CD4-positive, alpha-beta memory T cell (primary cell): ENCODE measurements at regions not wholly inside any gene's neighbourhood (a gene's known extent, or its start where the extent isn't known, plus 50 kb on each side); places are given as distances from the start of the nearest gene placed in this dataset.
"Not testable (repeated sequence)": the region's sequence is repeated elsewhere in the genome, so short reads cannot be mapped to it uniquely, and the experiment has no call there.

Experiments used
- CTCF ChIA-PET: fragments of 350-600 bp; sonication (Branson Sonifier 250); formaldehyde crosslinking; loops from one replicate; lab custom pipeline; 2021; ENCODE audit warnings: inconsistent platforms; ENCODE audit not compliant: partially characterized antibody; lab: Charles Lee
- POLR2A ChIA-PET: fragments of 350-600 bp; sonication (Branson Sonifier 250); formaldehyde crosslinking; loops from one replicate; lab custom pipeline; 2021; ENCODE audit not compliant: partially characterized antibody; lab: Charles Lee
- DNase-seq, 5 donors: peaks; one replicate each; pipeline versions ENCODE4 v3.0.0 to v3.0.0-alpha.2; 2020 to 2022; ENCODE audit warnings: mixed read lengths in 1 of 5
- H3K27ac ChIP-seq: one replicate; pipeline ENCODE4 v1.7.0; 2013; ENCODE audit warnings: low read depth, low read length
- H3K27me3 ChIP-seq: 2 replicates; pipeline ENCODE4 v1.7.0; 2013; ENCODE audit warnings: mild to moderate bottlenecking, low read length, moderate library complexity; ENCODE audit not compliant: insufficient read depth
- H3K36me3 ChIP-seq: 2 replicates; pipeline ENCODE4 v1.7.0; 2013; ENCODE audit warnings: mild to moderate bottlenecking, low read length, moderate library complexity; ENCODE audit not compliant: insufficient read depth
- H3K4me1 ChIP-seq: 2 replicates; pipeline ENCODE4 v1.7.0; 2013; ENCODE audit warnings: mild to moderate bottlenecking, low read length, moderate library complexity; ENCODE audit not compliant: insufficient read depth
- H3K4me3 ChIP-seq, 2 donors: one replicate each; pipeline ENCODE4 v1.7.0; 2013; ENCODE audit warnings: low read length in 2 of 2, mild to moderate bottlenecking in 1 of 2
- H3K9me3 ChIP-seq, 2 donors: one replicate each; pipeline ENCODE4 v1.7.0; 2013; ENCODE audit warnings: low read length in 2 of 2, control low read depth in 1 of 2; ENCODE audit not compliant: control insufficient read depth in 1 of 2
- H3K27ac Mint-ChIP-seq, 7 donors: one replicate each; pipeline ENCODE4 v1.8.0; 2020 to 2021; ENCODE audit warnings: mixed read lengths in 7 of 7, mild to moderate bottlenecking in 6 of 7, inconsistent platforms in 3 of 7, moderate library complexity in 3 of 7
- H3K27me3 Mint-ChIP-seq, 2 donors: one replicate each; pipeline ENCODE4 v1.8.0; 2020 to 2021; ENCODE audit warnings: mixed read lengths in 2 of 2
- H3K36me3 Mint-ChIP-seq, 2 donors: one replicate each; pipeline ENCODE4 v1.8.0; 2020 to 2021; ENCODE audit warnings: mixed read lengths in 2 of 2, inconsistent platforms in 1 of 2, mild to moderate bottlenecking in 1 of 2
- H3K4me1 Mint-ChIP-seq, 4 donors: one replicate each; pipeline ENCODE4 v1.8.0; 2020 to 2021; ENCODE audit warnings: mixed read lengths in 4 of 4, mild to moderate bottlenecking in 1 of 4
- H3K4me3 Mint-ChIP-seq, 8 donors: one replicate each; pipeline ENCODE4 v1.8.0; 2020 to 2021; ENCODE audit warnings: mixed read lengths in 8 of 8, mild to moderate bottlenecking in 7 of 8, moderate library complexity in 6 of 8, inconsistent platforms in 3 of 8
- H3K9me3 Mint-ChIP-seq, 8 donors: one replicate each; pipeline ENCODE4 v1.8.0; 2020 to 2021; ENCODE audit warnings: mixed read lengths in 8 of 8, mild to moderate bottlenecking in 5 of 8, inconsistent platforms in 3 of 8, moderate library complexity in 1 of 8
- intact Hi-C: fragments of 100-400 bp; cut with micrococcal nuclease; formaldehyde crosslinking; loops from one replicate; pipeline ENCODE4 v1.15.1; 2023

- H3K27me3 Mint-ChIP-seq: no peaks in the 10 kb centered on the region
- H3K36me3 Mint-ChIP-seq: no peaks in the 10 kb centered on the region
- no peak for DNase-seq
- H3K4me3 ChIP-seq: no peak overlapping the region
- no peaks in the 10 kb centered on the region for H3K4me1 ChIP-seq
- intact Hi-C loops: no loop called here
- H3K36me3 ChIP-seq: no peaks in the 10 kb centered on the region
- no peak overlapping the region for H3K27ac ChIP-seq
- ChIA-PET CTCF (no interaction called here), POLR2A (no interaction called here)
- no peaks in the 10 kb centered on the region for H3K27me3 ChIP-seq
- H3K27ac Mint-ChIP-seq: no peak overlapping the region
- H3K9me3 Mint-ChIP-seq: no peaks in the 10 kb centered on the region
- no peak overlapping the region for H3K4me3 Mint-ChIP-seq
- H3K9me3 ChIP-seq: no peaks in the 10 kb centered on the region
- H3K4me1 Mint-ChIP-seq: no peaks in the 10 kb centered on the region
Observed at GRCh38 chr11:129705341-129705740, 110.3 kb upstream of the TMEM45B start.

- no peaks in the 10 kb centered on the region for H3K9me3 Mint-ChIP-seq
- H3K27ac ChIP-seq: no peak overlapping the region
- ChIA-PET POLR2A (no interaction called here), CTCF (no interaction called here)
- no peak for DNase-seq
- intact Hi-C loops: no loop called here
- H3K36me3 Mint-ChIP-seq: no peaks in the 10 kb centered on the region
- H3K27ac Mint-ChIP-seq: no peak overlapping the region
- no peaks in the 10 kb centered on the region for H3K9me3 ChIP-seq
- no peak overlapping the region for H3K4me3 Mint-ChIP-seq
- no peaks in the 10 kb centered on the region for H3K27me3 ChIP-seq
- H3K36me3 ChIP-seq: no peaks in the 10 kb centered on the region
- H3K4me1 ChIP-seq: no peaks in the 10 kb centered on the region
- no peaks in the 10 kb centered on the region for H3K4me1 Mint-ChIP-seq
- no peaks in the 10 kb centered on the region for H3K27me3 Mint-ChIP-seq
- H3K4me3 ChIP-seq: no peak overlapping the region
Observed at GRCh38 chr11:129705933-129706332, 109.7 kb upstream of the TMEM45B start.

- intact Hi-C loops: no loop called here
- no peak for DNase-seq
- no peaks in the 10 kb centered on the region for H3K27me3 ChIP-seq
- Mint-ChIP-seq H3K27me3 (no peaks in the 10 kb centered on the region), H3K4me1 (no peaks in the 10 kb centered on the region), H3K9me3 (no peaks in the 10 kb centered on the region), H3K27ac (no peak overlapping the region), H3K36me3 (peaks cover 0 to 14% of the 10 kb centered on the region in 2 donors), H3K4me3 (no peak overlapping the region)
- POLR2A ChIA-PET: no interaction called here
- H3K9me3 ChIP-seq: no peaks in the 10 kb centered on the region
- H3K36me3 ChIP-seq: no peaks in the 10 kb centered on the region
- no peaks in the 10 kb centered on the region for H3K4me1 ChIP-seq
- CTCF ChIA-PET: no interaction called here
- no peak overlapping the region for H3K4me3 ChIP-seq
- H3K27ac ChIP-seq: no peak overlapping the region
Observed at GRCh38 chr11:129709801-129710398, 105.7 kb upstream of the TMEM45B start.

- Mint-ChIP-seq H3K9me3 (peaks cover 0 to 2% (median 0%) of the 10 kb centered on the region in 8 donors), H3K4me3 (no peak overlapping the region), H3K27me3 (no peaks in the 10 kb centered on the region), H3K4me1 (no peaks in the 10 kb centered on the region), H3K36me3 (peaks cover 0 to 14% of the 10 kb centered on the region in 2 donors), H3K27ac (no peak overlapping the region)
- intact Hi-C loops: no loop called here
- DNase-seq: no peak
- no peak overlapping the region for H3K4me3 ChIP-seq
- H3K36me3 ChIP-seq: no peaks in the 10 kb centered on the region
- ChIA-PET CTCF (interaction anchor here (1.1 kb wide), 1 partner anchor 12 kb away, joined by 3 read pairs; no protein-coding TSS in a partner anchor), POLR2A (no interaction called here)
- H3K27ac ChIP-seq: no peak overlapping the region
- no peaks in the 10 kb centered on the region for H3K4me1 ChIP-seq
- no peaks in the 10 kb centered on the region for H3K27me3 ChIP-seq
- H3K9me3 ChIP-seq: no peaks in the 10 kb centered on the region
Observed at GRCh38 chr11:129710423-129710822, 105.2 kb upstream of the TMEM45B start.

- DNase-seq: no peak
- POLR2A ChIA-PET: no interaction called here
- CTCF ChIA-PET: no interaction called here
- no peaks in the 10 kb centered on the region for H3K27me3 Mint-ChIP-seq
- H3K4me1 Mint-ChIP-seq: no peaks in the 10 kb centered on the region
- intact Hi-C loops: no loop called here
- no peaks in the 10 kb centered on the region for H3K36me3 ChIP-seq
- H3K27ac ChIP-seq: no peak overlapping the region
- H3K9me3 ChIP-seq: no peaks in the 10 kb centered on the region
- no peak overlapping the region for H3K27ac Mint-ChIP-seq
- peaks cover 0 to 2% (median 0%) of the 10 kb centered on the region in 8 donors for H3K9me3 Mint-ChIP-seq
- no peaks in the 10 kb centered on the region for H3K4me1 ChIP-seq
- peaks cover 0 to 18% of the 10 kb centered on the region in 2 donors for H3K36me3 Mint-ChIP-seq
- H3K4me3 ChIP-seq: no peak overlapping the region
- H3K4me3 Mint-ChIP-seq: no peak overlapping the region
- H3K27me3 ChIP-seq: no peaks in the 10 kb centered on the region
Observed at GRCh38 chr11:129711760-129712159, 103.9 kb upstream of the TMEM45B start.

GRCh38 chr11:129712486-129713240, 103.0 kb upstream of the TMEM45B start:
- not testable (repeated sequence) for H3K4me3 Mint-ChIP-seq

GRCh38 chr11:129719037-129719436, 96.6 kb upstream of the TMEM45B start:
- H3K4me3 Mint-ChIP-seq: no peak overlapping the region
- peaks cover 0 to 6% (median 0%) of the 10 kb centered on the region in 8 donors for H3K9me3 Mint-ChIP-seq
- no peak overlapping the region for H3K27ac Mint-ChIP-seq
- no peaks in the 10 kb centered on the region for H3K27me3 ChIP-seq
- H3K4me3 ChIP-seq: no peak overlapping the region
- H3K4me1 ChIP-seq: peaks cover 10% of the 10 kb centered on the region
- DNase-seq: no peak
- no peak overlapping the region for H3K27ac ChIP-seq
- H3K4me1 Mint-ChIP-seq: peaks cover 8 to 12% (median 11%) of the 10 kb centered on the region in 4 donors
- peaks cover 0 to 4% of the 10 kb centered on the region in 2 donors for H3K36me3 Mint-ChIP-seq
- H3K9me3 ChIP-seq: no peaks in the 10 kb centered on the region
- no peaks in the 10 kb centered on the region for H3K36me3 ChIP-seq
- intact Hi-C loops: no loop called here
- POLR2A ChIA-PET: interaction anchor here (0.6 kb wide), 1 partner anchor 373 kb away, joined by 4 read pairs; no protein-coding TSS in a partner anchor
- H3K27me3 Mint-ChIP-seq: no peaks in the 10 kb centered on the region
- CTCF ChIA-PET: interaction anchor here (1.1 to 1.3 kb wide), 2 partner anchors 23 to 32 kb away, joined by 3 to 6 read pairs; no protein-coding TSS in a partner anchor

More at GRCh38 chr11:129712486-129713240, 103.0 kb upstream of the TMEM45B start:
- H3K4me3 ChIP-seq, H3K9me3 ChIP-seq, H3K27me3 Mint-ChIP-seq, H3K27ac ChIP-seq, H3K4me1 Mint-ChIP-seq, H3K27ac Mint-ChIP-seq, H3K36me3 ChIP-seq, H3K27me3 ChIP-seq, intact Hi-C loops, POLR2A ChIA-PET, H3K9me3 Mint-ChIP-seq, DNase-seq, H3K4me1 ChIP-seq: not testable (repeated sequence)
- H3K36me3 Mint-ChIP-seq: peaks cover 0 to 18% of the 10 kb centered on the region in 2 donors
- CTCF ChIA-PET: interaction anchor here (1.0 kb wide), 1 partner anchor 18 kb away, joined by 3 read pairs; no protein-coding TSS in a partner anchor
